Right lobe of liver (tissue), 4 donors: ENCODE measurements at regions not wholly inside any gene's neighbourhood (a gene's known extent, or its start where the extent isn't known, plus 50 kb on each side); places are given as distances from the start of the nearest gene placed in this dataset.

Source experiments
- CTCF ChIP-seq, 4 donors: fragments of 200-600 bp in 3 of 4; fragments of 450-650 bp in 1 of 4; IDR thresholded peaks; one replicate each; pipeline versions ENCODE4 v1.5.1 to v1.8.0; 2016 to 2022; ENCODE audit warnings: antibody characterized with exemption in 4 of 4, mild to moderate bottlenecking in 2 of 4
- POLR2A ChIP-seq: fragments of 450-650 bp; IDR thresholded peaks from one replicate; pipeline ENCODE4 v1.6.1; 2017; ENCODE audit warnings: antibody characterized with exemption, mild to moderate bottlenecking
- donor health status: DM: no; HTN: no; CAD: no.
- donor health status: DM: no; HTN: no; CAD: no.
- donor health status: DM: no; HTN: yes; CAD: no.

DNA sequence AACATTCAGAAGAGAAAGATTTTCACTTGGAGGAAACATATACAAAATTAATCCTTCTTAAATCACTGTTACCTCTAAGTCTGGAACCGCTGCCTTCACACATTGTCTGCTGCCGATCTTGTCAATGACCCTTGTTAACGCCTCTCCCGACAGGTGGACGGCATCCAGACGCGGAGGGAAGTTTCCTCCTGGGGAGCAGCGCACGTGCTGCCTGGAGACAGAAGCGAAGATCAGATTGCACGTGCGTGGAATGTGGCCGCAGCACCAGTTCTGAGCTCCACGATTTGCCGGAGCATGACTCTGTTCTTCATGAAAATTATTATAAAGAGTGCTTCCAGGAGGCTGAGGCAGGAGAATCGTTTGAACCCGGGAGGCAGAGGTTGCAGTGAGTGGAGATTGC is 183.6 kb upstream of the IRX4 start:
- TF ChIP-seq CTCF (IDR thresholded peaks at IDR 0.05) = no peak
- no peak for TF ChIP-seq POLR2A
